Lung (tissue), 11 donors: ENCODE measurements at regions not wholly inside any gene's neighbourhood (a gene's known extent, or its start where the extent isn't known, plus 50 kb on each side); places are given as distances from the start of the nearest gene placed in this dataset.

ENCODE experiments used
- ATAC-seq: fragments of 200-7000 bp; cut with Tn5 transposase; one replicate; pipeline ENCODE4 v1.9.1; 2020; ENCODE audit warnings: moderate number of reproducible peaks; ENCODE audit not compliant: insufficient read depth, low FRiP score
- DNase-seq, 3 donors: peaks; one replicate each; pipeline ENCODE4 v3.0.0-alpha.2; 2013 to 2017
- H3K27ac ChIP-seq, 2 donors: one replicate each; pipeline ENCODE4 v1.5.1; 2013; ENCODE audit warnings: mild to moderate bottlenecking in 2 of 2, moderate library complexity in 2 of 2, control low read depth in 1 of 2, inconsistent platforms in 1 of 2, low read depth in 1 of 2, low read length in 1 of 2
- H3K27me3 ChIP-seq, 3 donors: one replicate each; pipeline ENCODE4 v1.5.1; 2013; ENCODE audit warnings: low read length in 2 of 3; ENCODE audit not compliant: control insufficient read depth in 3 of 3, insufficient read depth in 3 of 3
- H3K36me3 ChIP-seq, 4 donors: one replicate each; pipeline ENCODE4 v1.5.1; 2013; ENCODE audit warnings: low read length in 4 of 4, mild to moderate bottlenecking in 1 of 4, moderate library complexity in 1 of 4; ENCODE audit not compliant: control insufficient read depth in 4 of 4, insufficient read depth in 4 of 4
- H3K4me1 ChIP-seq, 5 donors: one replicate each; pipeline ENCODE4 v1.5.1; 2013; ENCODE audit warnings: low read length in 5 of 5, mild to moderate bottlenecking in 2 of 5, moderate library complexity in 1 of 5; ENCODE audit not compliant: control insufficient read depth in 5 of 5, insufficient read depth in 5 of 5
- H3K4me3 ChIP-seq: one replicate; pipeline ENCODE4 v1.5.1; 2013; ENCODE audit warnings: mild to moderate bottlenecking, control low read depth, moderate library complexity
- H3K9ac ChIP-seq, 2 donors: one replicate each; pipeline ENCODE4 v1.5.1; 2013; ENCODE audit warnings: low read length in 2 of 2, control low read depth in 1 of 2; ENCODE audit not compliant: insufficient read depth in 1 of 2
- H3K9me3 ChIP-seq, 4 donors: one replicate each; pipeline ENCODE4 v1.5.1; 2013; ENCODE audit warnings: low read length in 3 of 4, mild to moderate bottlenecking in 1 of 4, moderate library complexity in 1 of 4; ENCODE audit not compliant: control insufficient read depth in 4 of 4, insufficient read depth in 3 of 4
- CTCF ChIP-seq: IDR thresholded peaks from 2 replicates; pipeline ENCODE4 v1.5.1; 2012; ENCODE audit warnings: mild to moderate bottlenecking; ENCODE audit errors: control extremely low read depth, extremely low read depth
- WGBS, 2 donors: extraction: QIAGEN DNeasy Blood & Tissue Kit; methylation state at CpG; one replicate each; pipeline ENCODE4 v1.1.7; 2013; 5-methylcytosine and 5-hydroxymethylcytosine counted together
- donor health status: control.
- donor health status: control.
- donor health status: Bipolar disorder and iron deficiency.
- donor health status: healthy.
- donor health status: DM: yes; HTN: yes; CAD: no.

GRCh38 chr2:126306539-126306938, 349.4 kb upstream of the GYPC start:
- no peak for ATAC-seq
- DNase-seq = no peak
- H3K27ac ChIP-seq = no peak overlapping the region
- no peak overlapping the region for H3K4me3 ChIP-seq
- no peak overlapping the region for H3K9ac ChIP-seq
- TF ChIP-seq CTCF = no peak
- no peaks in the 10 kb centered on the region for H3K27me3 ChIP-seq
- no peaks in the 10 kb centered on the region for H3K9me3 ChIP-seq
- peaks cover 0 to 9% (median 1%) of the 10 kb centered on the region in 5 donors for H3K4me1 ChIP-seq
- WGBS, 2 donors = 88 to 89% methylated on average over 4 of the region's 4 CpGs
- no peaks in the 10 kb centered on the region for H3K36me3 ChIP-seq

- Histone ChIP-seq H3K27ac (no peak overlapping the region), H3K4me3 (no peak overlapping the region), H3K9ac (no peak overlapping the region), H3K9me3 (no peaks in the 10 kb centered on the region), H3K4me1 (no peaks in the 10 kb centered on the region), H3K27me3 (no peaks in the 10 kb centered on the region), H3K36me3 (no peaks in the 10 kb centered on the region)
- no peak for TF ChIP-seq CTCF
- 75 to 78% methylated on average over 8 of the region's 8 CpGs for WGBS, 2 donors
- ATAC-seq (no peak), DNase-seq (no peak)
Measured at GRCh38 chr2:126307740-126308139, 348.2 kb upstream of the GYPC start.

- DNase-seq (no peak), ATAC-seq (no peak)
- H3K9ac ChIP-seq = no peak overlapping the region
- H3K4me3 ChIP-seq = no peak overlapping the region
- H3K27ac ChIP-seq = no peak overlapping the region
- 91% methylated on average over 2 of the region's 2 CpGs for WGBS, 2 donors
- no peaks in the 10 kb centered on the region for H3K36me3 ChIP-seq
- H3K9me3 ChIP-seq = no peaks in the 10 kb centered on the region
- no peak for TF ChIP-seq CTCF
- H3K27me3 ChIP-seq = no peaks in the 10 kb centered on the region
- no peaks in the 10 kb centered on the region for H3K4me1 ChIP-seq
Measured at GRCh38 chr2:126309185-126309584, 346.8 kb upstream of the GYPC start.

- DNase-seq = no peak
- H3K9ac ChIP-seq = no peak overlapping the region
- no peak overlapping the region for H3K4me3 ChIP-seq
- no peak for TF ChIP-seq CTCF
- no peaks in the 10 kb centered on the region for H3K36me3 ChIP-seq
- no peaks in the 10 kb centered on the region for H3K9me3 ChIP-seq
- H3K27me3 ChIP-seq = no peaks in the 10 kb centered on the region
- ATAC-seq = no peak
- H3K27ac ChIP-seq = no peak overlapping the region
- no peaks in the 10 kb centered on the region for H3K4me1 ChIP-seq
- WGBS, 2 donors = 84 to 86% methylated on average over 5 of the region's 5 CpGs
Measured at GRCh38 chr2:126312579-126312978, 343.4 kb upstream of the GYPC start.
